Superior temporal gyrus (tissue), 1 donor: ENCODE measurements at regions not wholly inside any gene's neighbourhood (a gene's known extent, or its start where the extent isn't known, plus 50 kb on each side); places are given as distances from the start of the nearest gene placed in this dataset.

ENCODE experiments used
- DNase-seq: peaks from one replicate; pipeline ENCODE4 v3.0.0-alpha.2; 2016; ENCODE audit errors: extremely low spot score

GRCh38 chr18:70459731-70460130, 170.9 kb downstream of the SOCS6 start:
- no peak for DNase-seq

- no peak for DNase-seq
These were observed 170.4 kb downstream of the SOCS6 start for GRCh38 chr18:70459251-70459650.

GRCh38 chr18:70457788-70458187, 168.9 kb downstream of the SOCS6 start:
- DNase-seq, result no peak

- no peak for DNase-seq
These were observed 168.4 kb downstream of the SOCS6 start for GRCh38 chr18:70457223-70457622.

GRCh38 chr18:70456376-70456775, 167.5 kb downstream of the SOCS6 start:
- no peak for DNase-seq

GRCh38 chr18:70455731-70456130, 166.9 kb downstream of the SOCS6 start:
- no peak for DNase-seq

- DNase-seq, result peak; percentile 93
These were observed 166.0 kb downstream of the SOCS6 start for GRCh38 chr18:70454704-70455322.

- no peak for DNase-seq
These were observed 164.4 kb downstream of the SOCS6 start for GRCh38 chr18:70453058-70453775.

GRCh38 chr18:70452501-70452900, 163.7 kb downstream of the SOCS6 start:
- DNase-seq, result no peak

- DNase-seq, result no peak
These were observed 161.8 kb downstream of the SOCS6 start for GRCh38 chr18:70450426-70451253.

- no peak for DNase-seq
These were observed 159.7 kb downstream of the SOCS6 start for GRCh38 chr18:70448588-70448987.

GRCh38 chr18:70446063-70446462, 157.2 kb downstream of the SOCS6 start:
- no peak for DNase-seq

- no peak for DNase-seq
These were observed 154.1 kb downstream of the SOCS6 start for GRCh38 chr18:70442933-70443332.

GRCh38 chr18:70432804-70433400, 144.1 kb downstream of the SOCS6 start:
- DNase-seq, result no peak

- DNase-seq, result no peak
These were observed 142.4 kb downstream of the SOCS6 start for GRCh38 chr18:70431203-70431624.

- no peak for DNase-seq
These were observed 141.8 kb downstream of the SOCS6 start for GRCh38 chr18:70430501-70431173.

- DNase-seq, result no peak
These were observed 141.1 kb downstream of the SOCS6 start for GRCh38 chr18:70429847-70430500.

GRCh38 chr18:70428439-70428838, 139.6 kb downstream of the SOCS6 start:
- DNase-seq, result no peak

- DNase-seq, result peak; percentile 64
These were observed 138.0 kb downstream of the SOCS6 start for GRCh38 chr18:70426818-70427217.

GRCh38 chr18:70425236-70425635, 136.4 kb downstream of the SOCS6 start:
- no peak for DNase-seq

GRCh38 chr18:70423988-70424387, 135.1 kb downstream of the SOCS6 start:
- no peak for DNase-seq
